ENCODE measurements at regions not wholly inside any gene's neighbourhood (a gene's known extent, or its start where the extent isn't known, plus 50 kb on each side); places are given as distances from the start of the nearest gene placed in this dataset.

DNA sequence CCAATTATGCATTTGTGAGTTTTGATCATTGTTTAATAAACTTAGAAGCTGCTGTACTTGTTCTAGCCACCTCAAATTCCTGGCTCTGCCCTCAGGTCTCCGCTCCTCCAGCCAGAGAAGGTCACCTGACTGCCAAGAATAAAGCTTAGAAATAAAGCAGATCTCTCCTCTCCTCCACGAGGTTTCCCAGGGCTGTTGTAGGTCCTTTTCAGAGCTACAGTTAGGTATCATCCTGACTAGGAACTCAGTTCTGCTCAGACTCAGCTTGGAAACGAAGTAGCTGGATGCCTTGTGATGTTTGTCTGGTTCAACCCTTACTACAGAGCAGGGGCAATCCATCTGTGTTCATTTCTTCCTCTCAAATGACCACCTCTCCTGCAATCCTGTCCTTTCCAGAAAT is 79.1 kb upstream of the RAPGEF2 start:
- Histone ChIP-seq H3K9me3 (no peaks in the 10 kb centered on the region), H3K4me3 (no peak overlapping the region), H3K4me1 (ENCODE audit: control insufficient read depth in 1 of 2, low read depth in 2 of 2) (peaks cover 10 to 11% of the 10 kb centered on the region in 2 donors), H3K27me3 (replicated peaks; ENCODE audit: insufficient read depth) (no peaks in the 10 kb centered on the region), H3K36me3 (no peaks in the 10 kb centered on the region), H3K27ac (peak overlapping the region in 1 of 2 donors; percentile 35)
- DNase-seq (ENCODE audit: low spot score) = no peak
- ATAC-seq (ENCODE audit: insufficient number of reproducible peaks, low FRiP score, low read depth) = no peak
- TF ChIP-seq, protein P1, sequence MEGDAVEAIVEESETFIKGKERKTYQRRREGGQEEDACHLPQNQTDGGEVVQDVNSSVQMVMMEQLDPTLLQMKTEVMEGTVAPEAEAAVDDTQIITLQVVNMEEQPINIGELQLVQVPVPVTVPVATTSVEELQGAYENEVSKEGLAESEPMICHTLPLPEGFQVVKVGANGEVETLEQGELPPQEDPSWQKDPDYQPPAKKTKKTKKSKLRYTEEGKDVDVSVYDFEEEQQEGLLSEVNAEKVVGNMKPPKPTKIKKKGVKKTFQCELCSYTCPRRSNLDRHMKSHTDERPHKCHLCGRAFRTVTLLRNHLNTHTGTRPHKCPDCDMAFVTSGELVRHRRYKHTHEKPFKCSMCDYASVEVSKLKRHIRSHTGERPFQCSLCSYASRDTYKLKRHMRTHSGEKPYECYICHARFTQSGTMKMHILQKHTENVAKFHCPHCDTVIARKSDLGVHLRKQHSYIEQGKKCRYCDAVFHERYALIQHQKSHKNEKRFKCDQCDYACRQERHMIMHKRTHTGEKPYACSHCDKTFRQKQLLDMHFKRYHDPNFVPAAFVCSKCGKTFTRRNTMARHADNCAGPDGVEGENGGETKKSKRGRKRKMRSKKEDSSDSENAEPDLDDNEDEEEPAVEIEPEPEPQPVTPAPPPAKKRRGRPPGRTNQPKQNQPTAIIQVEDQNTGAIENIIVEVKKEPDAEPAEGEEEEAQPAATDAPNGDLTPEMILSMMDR (IDR thresholded peaks at IDR 0.05) = no peak

DNA sequence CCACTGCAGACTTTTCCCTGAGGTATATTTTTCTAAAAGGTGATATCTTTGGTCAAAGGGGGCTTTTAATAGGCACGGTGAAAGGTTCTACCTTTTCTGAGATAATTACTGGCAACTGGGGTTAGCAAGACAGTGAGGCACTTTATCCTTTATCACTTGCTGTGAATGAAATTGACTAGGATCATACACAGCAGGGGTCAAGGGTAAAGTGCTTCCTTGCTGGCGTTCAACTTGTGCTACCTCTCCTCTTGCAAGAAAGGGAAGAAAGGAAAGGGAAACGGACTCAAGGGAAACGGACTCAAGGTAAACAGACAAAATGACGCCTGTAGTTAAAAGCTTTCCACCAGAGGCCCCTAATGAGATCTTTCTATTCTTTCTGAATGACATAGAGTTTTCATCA is 78.6 kb upstream of the RAPGEF2 start:
- no peak for DNase-seq (ENCODE audit: low spot score)
- H3K9me3 ChIP-seq = no peaks in the 10 kb centered on the region
- no peak overlapping the region for H3K4me3 ChIP-seq
- no peak for ATAC-seq (ENCODE audit: insufficient number of reproducible peaks, low FRiP score, low read depth)
- no peaks in the 10 kb centered on the region for H3K36me3 ChIP-seq
- TF ChIP-seq, protein P1 (IDR thresholded peaks at IDR 0.05) = no peak
- H3K27ac ChIP-seq = no peak overlapping the region
- H3K27me3 ChIP-seq (replicated peaks; ENCODE audit: insufficient read depth) = no peaks in the 10 kb centered on the region
- peaks cover 10 to 11% of the 10 kb centered on the region in 2 donors for H3K4me1 ChIP-seq (ENCODE audit: control insufficient read depth in 1 of 2, low read depth in 2 of 2)

GRCh38 chr4:159024828-159025227 is 78.1 kb upstream of the RAPGEF2 start:
- DNase-seq (ENCODE audit: low spot score) (no peak), ATAC-seq (ENCODE audit: insufficient number of reproducible peaks, low FRiP score, low read depth) (no peak)
- Histone ChIP-seq H3K36me3 (no peaks in the 10 kb centered on the region), H3K27me3 (replicated peaks; ENCODE audit: insufficient read depth) (no peaks in the 10 kb centered on the region), H3K9me3 (no peaks in the 10 kb centered on the region), H3K4me3 (no peak overlapping the region), H3K4me1 (ENCODE audit: control insufficient read depth in 1 of 2, low read depth in 2 of 2) (peaks cover 10 to 11% of the 10 kb centered on the region in 2 donors), H3K27ac (no peak overlapping the region)
- TF ChIP-seq, protein P1 (IDR thresholded peaks at IDR 0.05) = no peak

GRCh38 chr4:159026329-159026728 is 76.5 kb upstream of the RAPGEF2 start:
- Histone ChIP-seq H3K4me1 (ENCODE audit: control insufficient read depth in 1 of 2, low read depth in 2 of 2) (peaks cover 10 to 11% of the 10 kb centered on the region in 2 donors), H3K4me3 (no peak overlapping the region), H3K9me3 (no peaks in the 10 kb centered on the region), H3K36me3 (no peaks in the 10 kb centered on the region), H3K27ac (no peak overlapping the region), H3K27me3 (replicated peaks; ENCODE audit: insufficient read depth) (no peaks in the 10 kb centered on the region)
- no peak for DNase-seq (ENCODE audit: low spot score)
- no peak for ATAC-seq (ENCODE audit: insufficient number of reproducible peaks, low FRiP score, low read depth)
- TF ChIP-seq, protein P1 (IDR thresholded peaks at IDR 0.05) = no peak

DNA sequence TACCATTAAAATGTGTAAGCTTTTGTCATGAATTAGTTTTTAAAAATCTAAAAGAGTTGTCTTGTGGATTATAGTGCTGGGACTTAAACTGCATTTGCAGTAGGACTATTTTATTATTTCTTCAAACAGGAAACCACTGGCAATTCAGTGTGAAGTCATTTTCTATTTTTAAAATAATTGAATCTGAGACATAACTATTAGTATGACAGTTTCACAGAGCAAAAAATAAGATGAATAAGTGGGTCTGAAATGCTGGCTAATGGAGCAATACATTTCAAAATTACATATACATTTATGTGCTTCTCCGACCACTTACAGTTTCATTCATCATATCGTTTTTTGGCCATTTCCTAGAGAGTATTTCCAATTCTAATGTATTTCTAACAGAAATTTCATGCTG is 75.3 kb upstream of the RAPGEF2 start:
- DNase-seq (ENCODE audit: low spot score) (no peak), ATAC-seq (ENCODE audit: insufficient number of reproducible peaks, low FRiP score, low read depth) (peak; percentile 82)
- no peaks in the 10 kb centered on the region for H3K27me3 ChIP-seq (replicated peaks; ENCODE audit: insufficient read depth)
- H3K4me3 ChIP-seq = no peak overlapping the region
- TF ChIP-seq, protein P1 (IDR thresholded peaks at IDR 0.05) = no peak
- H3K4me1 ChIP-seq (ENCODE audit: control insufficient read depth in 1 of 2, low read depth in 2 of 2) = peaks cover 10 to 11% of the 10 kb centered on the region in 2 donors
- no peaks in the 10 kb centered on the region for H3K36me3 ChIP-seq
- H3K9me3 ChIP-seq = no peaks in the 10 kb centered on the region
- no peak overlapping the region for H3K27ac ChIP-seq

Measured in thoracic aorta (tissue), 2 donors.